RPMI8226 (cell line): ENCODE measurements at regions not wholly inside any gene's neighbourhood (a gene's known extent, or its start where the extent isn't known, plus 50 kb on each side); places are given as distances from the start of the nearest gene placed in this dataset.
"Not testable (repeated sequence)": the region's sequence is repeated elsewhere in the genome, so short reads cannot be mapped to it uniquely, and the experiment has no call there.

Source experiments
- DNase-seq: peaks from one replicate; pipeline ENCODE4 v3.0.0-alpha.2; 2015

DNA sequence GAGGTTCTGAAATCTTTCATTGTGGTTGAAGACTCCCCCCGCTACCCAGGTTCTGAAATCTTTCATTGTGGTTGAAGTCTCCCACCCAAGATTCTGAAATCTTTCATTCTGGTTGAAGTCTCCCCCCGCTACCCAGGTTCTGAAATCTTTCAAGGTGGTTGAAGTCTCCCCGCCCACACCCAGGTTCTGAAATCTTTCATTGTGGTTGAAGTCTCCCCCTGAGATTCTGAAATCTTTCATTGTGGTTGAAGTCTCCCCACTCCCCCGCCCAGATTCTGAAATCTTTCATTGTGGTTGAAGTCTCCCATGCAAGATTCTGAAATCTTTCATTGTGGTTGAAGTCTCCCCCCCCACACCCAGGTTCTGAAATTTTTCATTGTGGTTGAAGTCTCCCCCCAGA is 916.6 kb downstream of the BRD1 start:
- not testable (repeated sequence) for DNase-seq

DNA sequence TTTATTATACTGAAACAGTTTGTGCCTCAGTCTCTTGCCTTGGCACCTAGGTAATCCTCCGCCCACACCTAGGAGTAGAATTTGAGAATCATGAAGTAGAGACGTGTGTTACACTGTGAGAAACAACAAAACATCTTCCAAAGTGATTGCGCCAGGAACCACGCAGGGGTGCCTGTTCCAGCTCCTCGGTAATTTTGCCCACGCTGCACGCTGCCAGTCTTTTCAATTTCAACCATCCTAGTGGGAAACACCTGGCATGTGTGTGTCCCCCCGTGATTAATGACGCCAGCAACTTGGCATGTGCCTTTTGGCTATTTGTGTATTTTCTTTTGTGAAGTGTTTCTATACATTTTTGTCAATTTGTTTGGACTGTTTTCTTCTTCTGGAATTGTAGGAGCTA is 919.1 kb downstream of the BRD1 start:
- DNase-seq, result no peak

DNA sequence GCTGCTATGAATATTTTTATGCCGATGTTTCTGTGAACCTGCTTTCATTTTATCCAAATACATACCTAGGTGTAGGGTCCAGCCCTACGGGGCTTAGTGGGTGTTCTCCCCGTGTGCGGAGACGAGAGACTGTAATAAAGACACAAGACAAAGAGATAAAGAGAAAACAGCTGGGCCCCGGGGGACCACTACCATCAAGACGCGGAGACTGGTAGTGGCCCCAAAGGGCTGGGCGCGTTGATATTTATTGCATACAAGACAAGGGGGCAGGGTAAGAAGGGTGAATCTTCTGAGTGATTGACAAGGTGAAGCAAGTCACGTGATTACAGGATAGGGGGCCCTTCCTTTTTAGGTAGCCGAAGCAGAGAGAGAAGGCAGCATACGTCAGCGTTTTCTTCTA is 920.1 kb downstream of the BRD1 start:
- no peak for DNase-seq

DNA sequence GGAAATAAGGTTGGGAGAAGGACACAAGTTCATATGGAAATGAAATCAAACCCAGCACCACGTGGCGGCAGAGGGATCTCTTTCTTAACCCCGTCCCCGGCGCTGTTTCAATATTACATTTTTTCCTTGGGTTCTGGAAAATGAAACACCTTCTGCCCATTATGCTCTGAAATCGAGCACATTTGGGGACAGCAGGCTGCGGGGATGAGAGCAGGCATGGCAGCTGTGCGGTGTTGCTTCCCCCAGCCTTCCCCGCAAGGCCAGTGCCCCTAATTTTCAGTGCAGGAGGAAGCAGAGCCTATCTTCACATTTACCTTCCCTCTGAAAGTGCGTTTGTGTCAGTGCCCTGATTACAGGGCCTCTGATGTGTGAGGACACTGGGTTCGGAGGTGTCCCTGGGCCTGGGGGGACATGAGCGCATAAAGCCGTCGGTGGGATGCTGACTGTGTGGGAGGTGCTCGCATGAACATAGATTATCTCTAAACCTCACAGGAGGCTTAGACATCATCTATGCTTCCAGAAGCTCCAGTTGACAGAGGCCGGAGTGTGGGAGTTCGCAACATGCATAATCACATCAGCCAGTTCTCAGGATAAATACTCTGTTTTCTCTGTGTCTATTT is 921.3 kb downstream of the BRD1 start:
- DNase-seq, result no peak

DNA sequence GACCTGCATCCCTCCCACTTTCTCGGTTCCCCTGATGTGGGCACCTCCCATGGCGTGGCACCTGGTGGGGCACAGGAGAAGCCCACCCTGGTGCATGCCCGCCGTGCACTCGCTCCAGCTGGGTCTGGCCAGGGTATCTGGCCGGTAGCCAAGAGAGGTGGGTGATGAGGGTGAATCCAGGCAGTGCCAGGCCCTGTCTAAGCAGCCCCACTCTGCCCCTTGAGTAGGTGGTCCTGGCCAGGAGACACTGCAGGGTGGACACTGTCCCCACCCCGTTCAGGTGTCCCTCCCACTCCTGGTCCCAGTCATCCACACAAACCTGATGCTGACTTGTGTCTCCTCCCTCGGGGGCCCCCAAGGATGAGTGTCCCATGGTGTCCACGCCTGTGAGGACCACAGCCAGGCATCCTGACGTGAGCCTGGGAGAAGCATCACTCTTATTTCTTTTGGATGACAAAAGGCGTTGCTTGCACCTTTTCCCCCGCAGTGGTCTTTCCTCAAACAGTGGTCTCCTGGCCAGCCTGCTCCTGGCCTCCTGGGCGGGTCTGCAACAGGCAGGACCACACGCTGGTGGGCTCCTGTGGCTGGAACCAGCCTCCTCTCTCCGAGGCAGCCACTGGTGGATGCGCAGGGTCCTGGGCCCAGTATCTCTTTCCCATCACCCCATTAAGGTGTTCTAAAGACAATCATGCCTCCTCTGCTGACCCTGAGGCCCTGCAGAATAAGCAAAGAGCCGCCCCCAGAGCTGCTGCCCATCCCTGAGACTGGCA is 922.3 kb downstream of the BRD1 start:
- DNase-seq, result no peak

DNA sequence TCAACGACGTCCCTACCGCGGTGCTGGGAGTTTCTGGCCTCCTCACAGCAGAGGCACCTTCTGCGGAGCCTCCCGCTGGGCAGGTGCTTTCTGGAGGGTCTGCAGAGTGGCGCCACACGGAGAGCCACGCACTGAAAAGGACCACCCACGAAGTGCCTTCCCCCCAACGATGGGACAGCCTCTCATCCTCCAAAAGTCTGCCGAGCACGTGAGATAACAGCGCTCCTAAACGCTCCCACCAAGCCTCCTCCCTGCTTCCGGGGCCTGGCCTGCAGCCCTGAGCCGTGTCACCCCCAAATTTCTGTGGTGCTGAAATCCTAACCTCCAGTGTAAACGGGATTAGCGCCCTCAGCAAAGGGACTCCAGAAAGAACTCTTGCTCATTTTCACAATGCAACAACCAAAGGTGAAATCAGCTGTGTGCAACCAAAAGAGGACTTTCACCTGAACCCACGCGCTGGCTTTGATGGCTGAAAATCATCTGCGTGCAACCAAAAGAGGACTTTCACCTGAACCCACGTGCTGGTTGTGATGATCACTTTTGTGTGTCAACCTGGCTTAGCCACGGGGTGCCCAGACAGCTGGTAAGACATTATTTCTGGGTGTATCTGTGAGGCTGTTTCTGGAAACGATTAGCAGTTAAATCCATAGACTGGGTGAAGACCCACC is 924.6 kb downstream of the BRD1 start:
- no peak for DNase-seq

DNA sequence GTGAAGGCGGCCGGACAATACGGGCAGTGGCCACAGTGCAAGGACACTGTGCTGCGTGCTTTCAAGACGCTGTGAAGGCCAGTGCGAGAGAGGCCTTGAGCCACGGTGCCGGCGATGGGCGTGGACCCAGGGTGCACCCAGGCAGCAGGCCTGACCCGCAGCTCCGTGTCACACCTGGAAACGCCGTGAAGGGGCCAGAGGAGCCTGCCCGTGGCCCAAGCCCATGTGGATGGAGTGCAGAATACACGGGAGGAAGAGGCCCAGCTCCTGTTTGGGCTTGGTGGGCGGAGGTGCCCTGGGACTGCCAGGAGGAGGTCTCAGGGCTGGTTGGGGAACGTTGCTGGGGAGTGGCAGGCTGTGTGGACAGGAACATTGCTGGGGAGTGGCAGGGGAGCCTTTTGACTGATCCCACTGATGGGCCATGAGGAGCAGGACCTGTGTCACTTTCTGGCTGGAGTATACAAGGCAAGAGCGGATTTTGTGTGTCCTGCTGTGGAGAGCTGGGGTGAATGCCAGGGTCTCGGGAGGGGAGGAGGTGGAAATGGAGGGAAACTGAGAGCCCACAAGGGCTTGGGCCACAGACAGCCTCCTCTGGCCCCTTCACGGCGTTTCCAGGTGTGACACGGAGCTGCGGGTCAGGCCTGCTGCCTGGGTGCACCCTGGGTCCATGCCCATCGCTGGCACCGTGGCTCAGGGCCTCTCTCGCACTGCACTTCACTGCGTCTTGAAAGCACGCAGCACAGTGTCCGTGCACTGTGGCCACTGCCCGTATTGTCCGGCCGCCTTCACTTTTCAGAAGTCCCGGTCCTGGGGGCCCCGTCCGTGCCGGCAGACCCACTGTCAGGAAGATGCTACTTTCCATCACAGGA is 925.4 kb downstream of the BRD1 start:
- DNase-seq, result no peak

DNA sequence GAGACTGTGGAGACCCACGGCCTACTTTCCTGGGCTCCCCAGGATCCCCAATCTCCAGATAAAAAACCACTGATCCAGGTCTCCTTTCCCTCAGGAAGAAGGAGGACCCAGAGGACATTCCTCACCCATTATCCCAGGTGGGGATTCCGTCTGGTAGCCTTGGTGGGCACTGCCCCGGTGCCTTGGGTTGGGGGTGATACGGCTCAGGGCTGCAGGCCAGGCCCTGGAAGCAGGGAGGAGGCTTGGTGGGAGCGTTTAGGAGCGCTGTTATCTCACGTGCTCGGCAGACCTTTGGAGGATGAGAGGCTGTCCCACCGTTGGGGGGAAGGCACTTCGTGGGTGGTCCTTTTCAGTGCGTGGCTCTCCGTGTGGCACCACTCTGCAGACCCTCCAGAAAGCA is 926.3 kb downstream of the BRD1 start:
- no peak for DNase-seq

DNA sequence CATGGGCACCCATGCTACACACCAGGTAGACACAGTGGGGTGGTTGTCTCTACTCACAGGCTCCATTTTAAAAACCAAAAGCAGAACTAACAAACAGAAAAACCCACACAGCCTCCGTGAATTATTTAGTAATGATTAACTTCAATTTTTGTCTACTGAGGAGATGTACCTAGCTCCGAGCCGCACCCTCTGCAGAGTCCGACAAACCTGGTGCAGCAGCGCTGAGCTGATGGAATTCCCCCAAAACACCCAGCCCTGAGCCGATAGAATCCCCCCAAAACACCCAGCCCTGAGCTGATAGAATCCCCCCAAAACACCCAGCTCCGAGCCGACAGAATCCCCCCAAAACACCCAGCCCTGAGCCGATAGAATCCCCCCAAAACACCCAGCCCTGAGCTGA is 927.0 kb downstream of the BRD1 start:
- DNase-seq, result no peak

DNA sequence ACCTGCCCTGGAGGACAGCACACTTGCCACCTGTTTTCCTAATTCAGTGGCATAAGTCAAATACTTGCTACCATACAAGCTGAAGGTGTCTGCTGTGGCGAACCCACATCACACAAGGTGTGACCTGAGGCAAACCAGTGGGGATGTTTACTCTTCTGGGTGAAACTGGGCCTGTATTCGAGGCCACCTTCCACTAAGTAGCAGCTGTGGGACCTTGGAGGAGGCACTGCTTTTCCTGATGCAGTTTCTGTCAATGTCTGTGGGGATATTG is 927.4 kb downstream of the BRD1 start:
- no peak for DNase-seq

DNA sequence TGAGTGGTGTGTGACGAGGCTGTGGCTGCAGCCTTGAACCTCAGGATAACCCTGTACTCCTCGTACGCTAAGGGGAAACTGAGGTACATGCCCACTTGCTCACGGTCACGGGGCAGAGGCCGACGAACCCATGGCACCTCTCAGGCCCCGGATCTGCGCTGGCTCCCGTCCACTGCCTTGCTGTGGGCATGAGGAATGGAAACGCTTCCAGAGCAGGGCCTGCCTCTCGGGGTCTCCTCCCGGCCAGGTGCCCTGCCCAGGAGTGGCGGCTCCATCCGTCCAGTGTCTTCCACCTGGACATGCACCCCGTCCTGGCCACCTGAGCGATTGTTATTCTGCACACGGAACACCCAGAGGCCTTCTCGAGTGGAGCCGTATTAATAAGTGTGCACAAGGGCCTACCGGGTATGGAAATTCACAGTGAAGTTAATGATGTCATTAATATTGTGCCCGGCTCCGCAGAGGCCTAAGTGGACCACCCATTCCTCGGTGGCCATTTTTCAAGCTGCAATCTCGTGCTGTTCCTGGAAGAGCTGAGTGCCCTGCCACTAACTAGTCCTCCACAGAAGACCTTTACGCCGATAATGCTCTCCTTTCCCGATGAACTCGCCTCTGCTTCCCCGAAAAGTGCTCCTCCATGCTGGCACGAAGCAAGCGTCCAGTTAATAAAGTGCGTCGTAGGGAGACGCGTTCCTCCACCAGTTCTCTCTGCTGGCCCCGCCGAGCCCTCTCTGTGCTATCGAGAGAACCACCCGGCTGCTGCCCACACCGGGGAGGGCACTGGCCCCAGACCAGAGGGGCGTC is 927.9 kb downstream of the BRD1 start:
- no peak for DNase-seq

DNA sequence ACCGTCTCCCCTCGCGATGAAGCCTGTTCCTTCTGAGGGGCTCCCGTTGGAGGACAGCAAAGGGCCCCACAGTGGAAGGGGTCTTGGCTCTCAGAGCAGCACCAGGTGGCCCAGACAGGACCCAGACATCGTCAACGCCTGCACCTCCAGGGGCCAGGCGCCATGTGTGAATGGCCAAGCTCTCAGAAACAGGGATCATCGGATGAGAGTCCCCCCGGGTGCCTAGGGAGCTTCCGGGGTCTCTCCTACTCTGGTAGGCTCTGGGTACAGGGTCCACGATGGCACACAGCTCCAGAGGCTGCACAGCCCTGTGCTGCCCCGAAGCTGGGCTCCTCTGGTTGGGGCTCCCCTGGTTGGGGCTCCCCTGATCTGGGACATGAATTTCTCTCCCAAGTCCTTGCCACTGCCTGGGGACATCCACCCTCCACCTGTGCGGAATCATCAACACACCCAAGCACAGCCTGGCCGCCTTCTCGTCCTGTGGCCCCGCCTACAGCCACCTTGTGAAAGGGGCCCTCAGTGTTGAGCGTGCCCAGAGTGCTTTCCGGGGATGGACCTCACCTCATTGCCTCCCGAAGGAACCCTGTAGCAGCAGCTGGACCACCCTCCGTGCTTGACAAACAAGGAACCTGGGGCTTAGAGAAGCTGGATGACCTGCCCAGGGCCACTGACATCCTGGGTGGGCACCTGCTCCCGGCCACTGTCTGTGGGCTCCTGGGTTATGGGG is 929.0 kb downstream of the BRD1 start:
- DNase-seq, result no peak

DNA sequence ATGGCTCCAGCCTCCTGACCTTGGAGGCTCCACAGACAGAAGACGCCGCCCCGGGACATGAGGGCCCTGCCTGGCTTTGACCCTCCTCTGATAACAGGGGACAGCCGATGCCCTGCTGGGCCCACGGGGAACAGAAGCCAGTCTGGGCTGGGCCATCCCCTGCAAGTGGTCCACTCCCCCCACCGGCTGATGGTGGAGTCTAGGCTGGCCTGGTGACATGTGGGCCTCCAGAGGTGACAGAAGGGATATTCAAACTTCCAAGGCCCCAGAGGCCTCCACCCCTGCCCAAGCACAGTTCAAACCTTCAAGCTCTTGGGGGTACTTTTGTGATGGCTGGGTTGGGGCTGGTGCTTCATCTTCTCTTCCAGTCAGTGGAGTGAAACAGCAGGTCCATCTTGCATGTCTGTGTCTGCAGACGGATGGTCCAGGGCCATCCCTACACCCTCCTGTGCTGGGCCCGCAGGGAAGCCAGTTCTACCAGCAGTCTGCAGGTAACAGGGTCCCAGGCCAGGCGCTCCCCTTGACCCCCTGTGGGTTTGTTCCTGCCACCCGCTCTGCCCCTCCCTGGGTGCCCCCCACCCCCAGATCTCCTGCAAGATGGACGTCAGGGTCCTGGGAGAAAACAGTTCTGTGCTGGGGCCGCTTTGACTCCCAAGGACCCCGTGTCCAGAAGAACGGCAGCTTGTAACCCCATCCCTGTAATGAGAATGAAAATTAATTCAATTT is 929.9 kb downstream of the BRD1 start:
- no peak for DNase-seq

DNA sequence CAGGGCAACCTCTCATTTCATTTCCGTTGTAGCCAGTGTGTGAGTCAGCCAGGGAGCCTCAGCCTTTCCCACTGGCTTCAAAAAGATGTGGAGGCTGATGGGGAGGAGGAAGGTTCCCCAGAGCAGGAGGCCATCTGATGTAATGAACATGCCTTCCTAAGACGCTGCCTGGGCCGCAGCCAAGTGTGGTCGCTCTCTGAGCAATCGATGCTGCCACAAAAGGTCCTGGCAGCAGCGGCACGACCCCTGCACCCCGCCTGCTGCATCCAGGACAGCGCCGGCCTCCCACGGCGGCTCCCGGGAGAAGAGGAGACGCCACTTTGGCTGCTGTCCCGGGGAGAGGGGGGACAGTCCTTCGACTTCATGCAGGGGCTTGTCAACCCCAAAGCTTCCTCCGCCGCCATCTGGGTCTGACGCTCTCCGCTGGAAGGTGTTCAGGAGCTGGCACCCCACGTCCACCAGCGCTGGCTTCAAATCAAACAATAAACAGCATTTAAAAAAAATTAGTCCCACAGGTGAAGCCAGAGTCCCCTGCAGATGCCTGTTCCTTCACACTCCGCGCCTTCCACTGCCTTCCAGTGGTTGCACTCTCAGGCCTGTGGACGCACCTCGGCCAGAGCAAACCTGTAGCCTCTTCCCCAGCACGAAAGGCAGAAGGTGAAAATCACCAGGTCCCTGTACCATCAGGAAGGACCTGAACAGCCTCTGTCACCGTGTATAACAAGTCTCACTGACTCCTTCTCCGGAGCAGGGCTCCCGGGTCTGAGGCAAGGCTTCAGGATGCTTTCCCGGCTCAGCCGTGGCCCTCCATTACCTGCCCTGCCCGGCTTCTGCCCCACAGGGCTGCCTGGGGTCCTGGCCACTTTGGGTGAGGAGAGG is 930.7 kb downstream of the BRD1 start:
- no peak for DNase-seq

DNA sequence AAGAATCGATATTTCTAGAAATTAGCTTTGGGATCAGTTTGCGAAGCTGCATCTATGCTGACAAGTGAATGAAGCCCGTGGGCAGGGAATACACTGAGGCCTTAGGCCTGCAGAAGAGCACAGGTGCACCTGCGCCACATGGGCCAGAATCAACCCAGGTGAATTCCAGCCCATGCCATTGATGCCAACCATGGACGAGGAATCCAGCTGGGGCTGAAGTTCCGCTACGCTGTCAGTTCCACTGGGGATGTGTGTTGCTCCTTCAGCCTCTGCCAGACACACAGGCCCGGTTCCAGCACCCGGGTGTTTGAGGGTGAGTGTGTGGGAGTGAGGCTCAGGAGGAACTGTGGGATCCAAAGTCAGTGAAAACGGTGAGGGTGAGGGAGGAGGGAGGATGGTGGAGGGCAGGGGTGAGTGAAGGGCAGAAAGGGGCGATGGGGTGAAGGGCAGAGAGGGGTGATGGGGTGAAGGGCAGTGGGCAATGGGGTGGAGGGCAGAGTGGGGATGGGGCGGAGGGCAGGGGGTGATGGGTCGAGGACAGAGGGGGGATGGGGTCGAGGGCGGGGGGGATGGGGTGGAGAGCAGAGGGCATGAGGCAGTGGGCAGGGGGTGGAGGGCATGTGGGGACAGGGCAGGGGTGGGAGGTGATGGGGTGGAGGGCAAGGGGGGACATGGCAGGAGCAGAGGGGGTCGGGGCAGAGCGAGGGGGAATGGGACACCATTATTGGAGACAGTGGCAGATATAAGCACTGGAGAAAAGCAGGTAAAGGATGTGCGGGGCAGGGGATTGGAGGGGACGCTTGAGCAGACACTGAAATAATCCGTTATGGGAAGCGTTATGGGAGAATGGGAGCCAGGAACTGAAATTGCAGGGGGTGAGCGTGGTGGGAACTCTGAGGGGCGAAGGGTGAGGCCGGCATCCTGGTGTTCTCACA is 931.6 kb downstream of the BRD1 start:
- no peak for DNase-seq

DNA sequence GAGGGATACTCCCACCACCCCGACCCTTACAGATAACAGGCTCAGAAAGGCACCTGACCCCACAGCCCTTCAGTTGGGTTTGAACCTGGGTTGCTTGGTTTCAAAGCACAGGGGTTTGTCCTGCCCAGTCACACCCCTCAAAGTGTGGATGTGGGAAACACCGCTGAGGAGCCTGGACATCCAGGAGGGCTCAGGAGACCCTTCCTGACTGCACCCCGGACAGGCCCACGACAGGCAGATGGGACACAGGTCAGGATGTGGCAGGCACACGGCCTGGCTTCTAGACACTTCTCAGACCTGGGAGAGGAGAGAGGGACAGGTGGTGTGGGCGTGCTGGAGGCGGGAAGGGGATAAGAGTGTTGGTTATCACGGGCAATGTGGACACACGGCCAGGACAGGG is 932.3 kb downstream of the BRD1 start:
- DNase-seq, result no peak

DNA sequence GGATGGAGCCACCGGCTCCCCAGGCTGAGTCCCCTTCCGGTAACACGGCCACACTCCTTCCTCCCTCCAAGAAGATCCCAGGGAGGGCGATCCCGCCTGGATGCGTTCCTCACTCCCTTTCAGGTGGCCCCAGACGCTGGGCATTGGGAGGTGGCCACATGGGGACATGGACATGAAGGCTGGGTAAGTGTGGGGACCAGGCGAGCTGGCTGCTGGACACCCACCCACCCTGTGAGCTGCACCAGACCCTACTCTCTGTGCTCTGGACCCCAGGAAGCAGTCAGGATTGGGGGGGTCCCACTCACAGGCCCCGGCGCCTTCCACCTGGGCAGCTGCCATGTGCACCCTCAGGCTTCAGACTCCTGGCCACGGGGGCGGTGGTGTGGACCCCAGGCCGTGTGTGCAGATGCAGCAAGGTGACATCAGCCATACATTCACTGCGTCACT is 932.8 kb downstream of the BRD1 start:
- DNase-seq, result no peak

DNA sequence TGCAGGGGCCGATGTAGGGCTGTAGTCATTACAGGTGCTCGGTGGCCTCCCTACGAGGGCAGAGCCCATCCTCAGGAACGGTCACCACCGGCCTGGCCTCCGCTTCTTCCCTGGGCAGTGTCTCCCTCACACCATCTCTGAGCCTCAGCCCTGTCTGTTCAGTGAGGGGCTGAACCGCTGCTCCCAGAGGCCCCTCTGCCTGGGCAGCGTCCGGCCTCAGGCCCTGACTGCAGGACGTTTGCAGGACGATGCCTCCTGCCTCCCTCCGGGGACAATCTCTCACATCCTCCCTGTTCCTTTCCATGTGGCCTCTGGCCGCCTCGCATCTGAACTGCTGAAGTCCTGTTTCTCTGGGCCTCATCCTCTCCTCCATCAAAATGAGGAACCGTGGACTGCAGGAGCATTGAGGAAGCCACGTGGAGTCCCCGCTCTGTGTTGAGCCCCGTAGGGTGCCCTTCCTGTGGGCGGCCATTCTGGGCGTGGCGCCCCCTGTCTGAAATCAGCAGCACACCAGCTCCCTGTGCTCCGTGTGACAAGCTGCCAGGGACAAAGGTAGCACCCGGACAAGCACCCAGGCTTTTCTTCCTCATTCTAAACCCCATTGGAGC is 933.5 kb downstream of the BRD1 start:
- DNase-seq, result peak; percentile 65
